HG03460 (cell line): ENCODE measurements at regions not wholly inside any gene's neighbourhood (a gene's known extent, or its start where the extent isn't known, plus 50 kb on each side); places are given as distances from the start of the nearest gene placed in this dataset.

Source experiments
- ATAC-seq: cut with Tn5 transposase; IDR thresholded peaks from one replicate; pipeline ENCODE4 v1.9.1; 2021; ENCODE audit not compliant: unreplicated experiment

DNA sequence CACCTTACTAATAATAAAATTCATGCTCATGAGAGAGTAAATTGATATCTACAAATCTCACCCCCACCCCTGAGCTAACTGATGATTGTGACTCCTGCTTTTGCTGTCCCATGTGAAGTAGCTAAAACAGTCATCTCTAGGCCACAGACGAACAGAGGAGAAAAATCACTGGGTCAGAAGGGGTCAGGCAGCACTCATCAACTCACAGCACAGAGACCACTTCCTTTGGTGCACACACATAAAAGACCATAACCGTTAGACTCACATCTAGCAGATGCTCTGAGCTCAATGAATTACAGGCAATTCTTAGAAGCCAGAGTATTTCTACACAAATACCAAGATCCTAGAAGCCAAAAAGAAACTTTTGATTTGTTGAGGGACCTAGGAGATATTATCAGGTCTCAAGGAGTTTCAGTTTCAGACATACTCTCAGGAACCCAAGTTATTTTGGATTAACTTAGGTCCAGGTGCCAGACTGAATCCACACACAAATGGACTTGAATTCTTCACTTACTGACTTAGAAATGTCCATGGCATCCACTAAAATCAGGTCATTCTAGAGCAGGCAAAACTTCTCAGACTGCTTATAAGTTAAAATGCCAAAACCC, 65.0 kb upstream of the TES start:
- peak; percentile 93 for ATAC-seq

DNA sequence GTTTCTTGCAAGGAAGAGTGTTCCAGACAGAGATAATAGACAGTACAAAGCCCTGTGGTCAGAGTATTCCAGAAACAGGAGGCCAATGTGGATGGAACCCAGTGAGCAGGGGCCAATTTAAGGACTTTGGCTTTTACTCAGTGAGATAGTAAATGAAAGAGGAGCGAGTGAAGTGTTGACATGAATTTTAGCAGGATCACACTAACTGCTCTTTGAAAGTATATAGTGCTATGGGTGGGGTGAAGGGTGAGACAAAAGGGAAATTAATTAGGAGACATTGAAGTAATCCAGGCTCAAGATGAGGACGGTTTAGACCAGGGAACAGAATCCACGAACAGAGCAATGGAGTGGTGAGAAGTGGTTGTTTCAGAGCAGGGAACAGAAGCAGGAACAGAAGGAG, 62.2 kb upstream of the TES start:
- ATAC-seq = no peak

DNA sequence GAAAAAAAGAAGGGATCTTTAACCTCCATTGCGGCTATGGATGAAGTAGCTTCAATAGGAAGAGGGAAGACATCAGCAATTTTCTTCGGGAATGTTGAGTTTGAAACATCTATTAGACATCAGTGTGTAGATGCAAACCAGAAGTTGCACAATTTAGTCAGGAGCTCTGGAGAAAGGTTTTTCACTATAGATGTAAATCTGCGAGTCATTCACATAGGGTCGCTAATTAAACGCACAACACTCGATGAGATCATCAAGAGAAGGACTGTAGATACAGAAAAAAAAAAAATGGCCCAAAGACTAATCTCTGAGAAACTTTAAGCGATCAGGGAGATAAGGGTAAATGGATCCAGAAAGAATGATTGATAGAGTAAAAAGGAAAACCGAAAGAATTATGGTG, 61.7 kb upstream of the TES start:
- no peak for ATAC-seq

DNA sequence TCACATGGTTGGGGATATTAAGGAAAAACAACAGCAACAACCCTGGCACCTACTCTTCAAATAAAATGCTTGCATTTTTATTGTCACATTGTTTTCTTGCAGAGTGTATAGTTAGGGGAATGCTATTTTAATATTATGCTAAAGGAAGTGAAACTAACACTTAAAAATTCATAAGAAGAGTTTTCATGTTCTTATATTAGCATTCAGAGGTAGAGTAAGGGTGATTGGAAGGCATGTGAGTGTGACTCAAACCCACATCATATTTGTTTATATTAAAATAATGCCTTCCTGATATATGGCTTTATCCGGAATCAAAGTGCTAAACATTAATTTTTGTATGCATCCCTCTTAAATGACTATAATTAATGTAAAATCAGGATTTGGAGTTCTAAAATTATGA, 59.8 kb upstream of the TES start:
- peak; percentile 90 for ATAC-seq

DNA sequence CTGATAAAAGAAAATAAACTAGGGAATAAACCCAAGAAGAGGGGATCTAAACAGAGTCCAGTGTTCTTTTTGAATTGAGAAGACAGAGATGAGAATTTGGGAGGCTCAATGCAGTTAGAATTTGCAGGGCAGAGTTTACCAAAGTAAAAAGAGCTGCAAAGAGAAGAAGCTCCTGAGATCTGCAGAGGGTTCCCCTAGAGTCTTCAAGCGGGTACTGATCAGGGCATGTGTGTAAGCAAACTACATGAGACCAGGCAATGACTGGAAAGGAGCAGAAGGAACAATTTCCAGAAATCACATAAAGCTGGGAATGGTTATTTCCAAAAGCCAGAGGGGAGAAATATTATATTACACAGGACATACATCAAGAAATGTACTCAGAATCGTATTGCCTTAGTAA, 58.1 kb upstream of the TES start:
- ATAC-seq = no peak

DNA sequence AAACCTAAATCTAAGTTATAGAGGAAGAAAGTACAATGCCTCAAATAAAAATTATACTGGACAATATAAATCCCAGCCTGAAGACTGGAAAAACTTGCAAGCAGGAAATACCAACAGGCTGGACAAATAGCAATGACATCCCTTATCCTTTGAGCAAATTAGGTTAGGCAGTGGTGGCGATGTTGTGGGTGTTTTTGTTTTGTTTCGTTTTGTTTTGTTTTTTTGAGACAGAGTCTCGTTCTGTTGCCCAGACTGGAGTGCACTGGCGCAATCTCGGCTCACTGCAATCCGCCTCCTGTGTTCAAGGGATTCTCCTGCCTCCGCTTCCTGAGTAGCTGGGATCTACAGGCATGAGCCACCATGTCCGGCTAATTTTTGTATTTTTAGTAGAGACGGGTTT, 57.3 kb upstream of the TES start:
- no peak for ATAC-seq

DNA sequence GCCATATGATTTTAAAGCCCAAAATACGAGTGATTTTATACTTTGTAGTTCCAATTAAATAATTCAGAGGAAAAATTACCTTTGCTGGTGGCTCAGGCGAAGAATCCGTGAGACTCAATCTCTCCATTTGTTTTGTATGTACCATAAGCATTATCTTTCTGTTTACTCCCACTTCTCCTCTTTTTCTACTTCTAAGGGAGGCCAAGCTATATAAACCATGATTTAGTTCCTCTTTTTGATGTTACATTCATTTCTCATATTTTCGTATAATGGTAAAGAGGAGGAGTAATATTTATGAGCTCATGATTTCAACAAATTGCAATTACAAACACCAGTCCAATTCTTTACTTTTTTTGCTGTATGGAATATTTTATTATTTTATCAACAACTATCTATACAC, 50.6 kb upstream of the TES start:
- ATAC-seq = no peak
